GM03348 (cell line): ENCODE measurements at regions not wholly inside any gene's neighbourhood (a gene's known extent, or its start where the extent isn't known, plus 50 kb on each side); places are given as distances from the start of the nearest gene placed in this dataset.

Experiments
- DNase-seq: peaks from one replicate; pipeline ENCODE4 v3.0.0; 2012; ENCODE audit warnings: low spot score

- no peak for DNase-seq
Observed at GRCh38 chr6:23170049-23170448, 600.7 kb downstream of the HDGFL1 start.

DNA sequence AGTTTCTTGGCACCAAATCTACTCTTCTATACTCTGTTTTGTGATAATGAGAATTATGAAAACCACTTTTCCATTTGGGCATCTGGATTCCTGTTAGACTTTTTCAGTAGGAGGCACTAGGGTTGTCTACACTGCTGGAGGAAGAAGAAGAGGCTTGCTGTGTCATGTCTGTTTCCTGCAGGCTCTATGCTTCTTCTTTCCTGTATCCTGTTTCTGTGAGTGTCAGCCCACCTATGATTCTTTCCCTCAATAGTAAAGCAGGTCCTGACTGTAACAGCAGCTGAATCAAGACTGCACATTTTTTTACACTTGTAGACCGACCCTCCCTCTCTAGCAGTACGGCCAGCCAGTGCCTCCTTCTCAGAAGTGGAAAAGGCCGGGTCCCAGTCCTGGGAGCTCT is 603.9 kb downstream of the HDGFL1 start:
- no peak for DNase-seq

DNA sequence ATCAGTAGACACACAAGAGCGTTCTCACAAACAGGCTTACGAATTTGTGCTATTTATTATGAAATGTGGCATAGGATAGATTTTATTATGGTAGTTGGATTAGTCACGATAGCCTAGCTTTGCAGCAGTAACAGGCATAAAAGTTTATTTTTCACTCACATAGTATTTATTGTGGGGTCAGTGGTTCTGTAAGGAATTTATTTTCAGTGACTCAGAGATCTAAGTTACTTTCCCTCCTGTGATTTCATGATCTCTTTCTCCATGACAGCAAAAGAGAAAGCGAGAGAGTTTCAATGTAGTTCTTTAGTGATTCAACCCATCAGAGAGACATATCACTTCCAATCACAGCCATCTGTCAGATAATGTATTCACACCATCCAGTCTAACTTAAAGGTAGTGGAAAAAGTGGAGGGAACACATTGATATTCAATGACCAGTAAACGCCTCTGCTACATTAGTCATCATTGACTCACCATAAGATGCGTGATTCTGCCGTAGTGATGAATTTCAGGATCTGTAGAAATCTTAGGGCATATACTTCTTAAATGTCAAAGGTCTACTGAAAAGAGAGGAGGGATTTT is 605.5 kb downstream of the HDGFL1 start:
- DNase-seq, result peak; percentile 62

- DNase-seq, result peak; percentile 13
Observed at GRCh38 chr6:23175391-23175790, 606.0 kb downstream of the HDGFL1 start.

GRCh38 chr6:23176471-23176870 is 607.1 kb downstream of the HDGFL1 start:
- no peak for DNase-seq

DNA sequence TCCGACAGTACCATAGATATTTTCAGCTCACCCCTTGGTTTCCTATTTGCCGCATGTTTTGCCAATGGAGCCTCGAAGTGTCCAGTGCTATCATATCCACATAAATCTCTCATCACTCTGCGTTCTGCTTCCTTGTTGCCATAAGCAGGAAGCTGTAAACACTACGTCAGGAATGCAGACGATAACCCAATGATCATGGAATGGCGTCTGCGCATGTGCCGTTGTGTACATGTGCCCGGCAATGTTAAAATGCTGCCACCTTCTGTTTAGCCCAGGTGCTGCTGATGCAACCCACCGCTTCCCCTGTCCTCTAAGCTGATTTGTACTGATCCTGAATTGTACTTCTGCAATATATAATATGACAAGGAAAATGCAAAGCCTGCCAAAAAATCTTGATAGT is 607.5 kb downstream of the HDGFL1 start:
- no peak for DNase-seq

- no peak for DNase-seq
Observed at GRCh38 chr6:23177806-23178205, 608.4 kb downstream of the HDGFL1 start.

- no peak for DNase-seq
Observed at GRCh38 chr6:23179994-23180393, 610.6 kb downstream of the HDGFL1 start.

DNA sequence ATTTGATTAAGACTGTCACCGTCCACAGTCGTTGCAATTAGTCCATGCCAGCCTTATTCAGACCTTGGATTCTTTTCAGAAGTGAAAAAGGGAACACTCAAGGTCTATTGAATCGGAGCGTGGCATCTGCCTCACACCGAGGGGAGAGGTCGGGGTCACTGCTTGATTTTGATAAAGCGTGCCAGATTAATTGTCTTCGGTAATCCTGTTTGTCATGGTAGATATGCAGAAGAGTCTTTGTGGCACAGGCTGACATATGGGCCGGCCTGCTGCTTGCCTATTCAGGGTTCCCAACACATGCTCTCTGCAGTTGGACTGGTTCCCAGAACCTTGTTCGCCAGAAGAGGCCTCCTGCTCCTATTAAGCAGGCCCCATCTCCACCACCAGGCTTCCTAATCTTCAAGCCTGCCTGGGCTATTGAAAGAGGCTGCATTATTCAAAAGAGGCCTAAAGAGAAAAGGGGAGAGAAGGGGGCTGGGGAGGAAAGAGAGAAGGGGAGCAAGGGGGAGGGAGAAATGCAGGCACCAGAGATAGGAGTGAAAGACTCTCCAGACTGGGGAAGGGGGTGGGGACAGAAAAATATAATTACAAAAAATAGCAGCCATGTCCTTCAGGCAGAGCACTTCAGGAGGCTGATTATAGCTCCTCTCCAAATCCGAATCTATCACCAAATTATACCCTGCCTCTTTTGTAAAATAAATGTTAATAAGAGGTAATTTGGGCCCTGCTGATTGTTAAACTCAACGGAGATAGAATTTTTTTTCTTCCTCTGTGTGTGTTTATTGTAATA is 611.3 kb downstream of the HDGFL1 start:
- peak; percentile 56 for DNase-seq

DNA sequence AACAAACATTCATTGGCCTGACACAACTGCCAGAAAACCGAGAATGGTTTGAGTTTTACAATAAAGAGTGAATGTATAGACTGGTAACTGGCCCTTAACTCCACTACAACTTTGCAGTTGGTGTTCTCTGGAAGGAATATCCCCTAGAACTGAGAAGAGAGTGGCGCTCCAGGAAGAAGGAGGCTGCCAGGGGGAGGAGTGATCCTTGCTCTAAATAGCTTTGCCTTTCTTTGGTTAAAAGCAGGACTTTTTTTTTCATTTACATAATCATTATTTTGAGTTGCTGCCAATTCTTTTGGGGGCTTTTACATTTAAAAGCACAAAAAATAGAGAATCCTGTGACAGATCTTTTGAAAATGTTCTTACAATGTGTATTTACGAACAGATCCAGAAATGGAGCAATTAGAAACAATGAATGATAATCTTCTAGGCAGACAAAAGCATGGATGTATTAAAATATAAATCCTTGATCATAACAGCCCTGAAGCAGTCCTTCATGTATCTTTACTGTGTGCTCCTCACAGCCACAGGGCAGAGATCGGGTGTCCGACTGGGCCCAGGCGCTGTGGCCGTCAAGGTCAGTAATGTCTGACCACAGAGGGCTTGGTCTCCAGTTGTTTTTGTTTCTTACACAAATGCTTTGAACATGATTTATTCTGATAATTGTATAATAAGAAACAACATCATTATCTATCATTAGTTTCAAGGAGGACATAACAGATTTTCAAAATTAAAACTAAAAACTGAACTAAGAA is 612.2 kb downstream of the HDGFL1 start:
- no peak for DNase-seq

DNA sequence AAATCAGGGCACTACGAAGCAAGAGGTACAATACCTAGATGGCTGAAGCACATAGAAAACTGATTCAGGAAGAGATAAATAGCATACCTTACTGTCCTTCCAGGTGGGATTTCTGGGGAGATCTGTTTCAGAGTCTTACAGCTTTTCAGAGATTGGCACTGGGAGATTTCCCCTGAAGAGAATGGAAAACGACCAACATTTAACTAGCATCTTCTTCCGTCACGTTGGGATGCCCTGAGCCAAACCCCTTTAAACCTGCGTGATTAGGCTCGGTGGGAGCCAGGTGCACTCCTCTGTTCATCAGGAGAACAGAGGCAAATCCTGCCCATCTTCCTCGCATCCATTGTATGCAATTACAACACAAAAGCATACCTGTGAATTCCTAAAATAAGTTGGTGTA is 614.5 kb downstream of the HDGFL1 start:
- no peak for DNase-seq

GRCh38 chr6:23184351-23184750 is 615.0 kb downstream of the HDGFL1 start:
- DNase-seq, result no peak

DNA sequence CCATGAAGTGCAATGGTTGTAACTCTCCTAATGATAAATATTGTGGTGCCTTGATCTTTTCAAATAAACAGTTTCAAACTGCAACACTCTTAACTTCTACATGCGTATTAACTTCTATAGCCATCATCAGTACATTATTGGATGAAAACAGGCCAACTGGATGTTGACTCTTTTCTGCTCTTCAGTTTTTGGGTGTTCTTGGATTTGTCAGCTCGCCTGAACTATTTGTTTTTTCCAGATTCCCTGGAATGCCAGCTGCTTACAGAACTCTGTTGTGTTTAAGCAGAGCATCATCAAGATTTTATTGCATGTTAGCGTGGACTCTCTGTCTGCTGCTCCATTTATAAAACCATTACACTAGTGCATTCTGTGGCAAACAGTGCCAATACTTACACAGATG is 626.1 kb downstream of the HDGFL1 start:
- DNase-seq, result no peak

- no peak for DNase-seq
Observed at GRCh38 chr6:23199541-23199940, 630.2 kb downstream of the HDGFL1 start.

GRCh38 chr6:23200946-23201345 is 631.6 kb downstream of the HDGFL1 start:
- no peak for DNase-seq

GRCh38 chr6:23202207-23202606 is 632.8 kb downstream of the HDGFL1 start:
- no peak for DNase-seq

DNA sequence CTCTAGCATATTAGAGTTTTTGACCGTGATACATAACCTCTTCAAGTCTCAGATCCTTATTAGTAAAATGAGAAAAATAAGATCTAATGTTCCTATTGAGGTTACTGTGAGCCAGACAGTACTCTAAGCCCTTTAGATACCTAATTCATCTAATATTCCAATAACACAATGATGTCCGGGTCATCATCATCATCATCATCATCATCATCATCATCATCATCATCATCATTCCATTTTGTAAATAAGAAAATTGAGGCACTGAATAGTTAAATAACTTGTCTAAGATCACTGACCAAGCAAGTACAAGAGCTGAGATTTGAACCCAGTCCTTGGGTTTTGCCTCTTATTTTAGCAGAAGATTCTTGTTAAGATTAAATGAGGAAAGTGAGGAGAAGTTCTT is 643.0 kb downstream of the HDGFL1 start:
- DNase-seq, result no peak

DNA sequence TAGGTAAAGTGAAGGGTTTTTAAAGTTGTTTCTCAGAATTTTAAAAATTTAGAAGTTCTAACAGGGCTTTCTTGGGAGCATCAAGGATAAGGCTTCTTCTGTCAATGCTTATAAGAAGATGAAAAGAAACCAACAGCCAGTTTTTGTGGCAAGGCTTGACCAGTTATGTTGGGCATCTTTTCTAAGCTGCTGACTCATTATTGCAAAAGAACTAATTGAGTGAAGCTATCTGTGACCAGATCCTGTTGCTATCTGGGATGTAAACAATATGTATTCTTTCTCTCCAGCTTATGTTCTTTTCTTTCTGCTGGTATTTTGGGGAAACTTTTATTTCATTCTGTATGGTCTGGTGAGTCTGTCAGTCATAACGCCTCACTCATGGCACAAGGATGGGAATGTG is 643.8 kb downstream of the HDGFL1 start:
- no peak for DNase-seq

- no peak for DNase-seq
Observed at GRCh38 chr6:23213651-23214050, 644.3 kb downstream of the HDGFL1 start.

DNA sequence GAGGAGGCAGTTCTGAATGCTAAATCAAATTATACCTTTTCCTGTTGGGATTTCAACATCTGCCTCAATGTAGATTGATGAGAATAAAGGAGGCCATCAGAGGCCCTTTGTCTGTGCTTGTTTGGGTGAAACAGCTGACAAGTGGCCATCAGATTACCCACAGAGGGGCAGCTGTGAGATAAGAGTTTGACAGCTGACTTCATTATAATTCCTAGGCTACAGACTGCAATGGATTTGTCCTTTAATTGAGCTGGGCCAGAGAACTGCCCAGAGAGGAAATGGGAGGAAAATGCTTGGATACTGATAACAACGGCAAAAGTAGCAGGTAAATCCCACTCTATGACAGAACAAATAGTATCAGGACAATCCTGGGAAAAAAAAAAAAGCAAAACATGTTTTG is 649.4 kb downstream of the HDGFL1 start:
- DNase-seq, result no peak

DNA sequence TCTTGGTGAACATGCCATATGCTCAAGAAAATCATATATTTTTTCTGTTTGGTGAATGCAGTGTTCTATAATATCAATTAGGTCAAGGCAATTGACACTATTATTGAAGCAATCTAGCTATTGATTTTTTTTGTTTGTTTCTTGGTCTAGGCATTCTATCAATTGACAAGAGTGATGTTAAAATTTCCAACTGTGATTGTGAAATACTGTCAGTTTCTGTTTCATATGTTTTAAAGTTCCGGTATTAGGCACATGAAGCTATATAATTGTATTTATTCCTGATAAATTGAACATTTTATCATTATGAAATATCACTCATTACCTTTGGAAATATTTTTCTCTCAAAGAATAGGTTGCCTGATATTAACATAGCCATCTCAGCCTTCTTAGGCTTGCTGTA is 653.4 kb downstream of the HDGFL1 start:
- DNase-seq, result no peak

GRCh38 chr6:23224540-23224939 is 655.2 kb downstream of the HDGFL1 start:
- DNase-seq, result no peak

GRCh38 chr6:23228439-23229024 is 659.2 kb downstream of the HDGFL1 start:
- DNase-seq, result no peak
